H1 (cell line): ENCODE measurements at regions not wholly inside any gene's neighbourhood (a gene's known extent, or its start where the extent isn't known, plus 50 kb on each side); places are given as distances from the start of the nearest gene placed in this dataset.

ENCODE experiments used
- ASH2L ChIP-seq: fragments of 200-600, 300-600 bp; sonication (generic); IDR thresholded peaks from one replicate; pipeline ENCODE4 v1.7.1; 2017; ENCODE audit warnings: low read length
- BACH1 ChIP-seq: IDR thresholded peaks from 2 replicates; pipeline ENCODE4 v1.6.1; 2012; ENCODE audit warnings: low read length, improper control_type of control experiment
- CBX8 ChIP-seq: fragments of 300-800, 300-1000 bp; sonication (generic); IDR thresholded peaks from 2 replicates; pipeline ENCODE4 v1.7.1; 2016; ENCODE audit warnings: low read depth, low read length, borderline replicate concordance
- CREB1 ChIP-seq: IDR thresholded peaks from 2 replicates; pipeline ENCODE4 v1.6.1; 2012; ENCODE audit warnings: inconsistent platforms
- CTCF ChIP-seq, 3 experiments: IDR thresholded peaks; 1 replicate in 2 of 3; 2 replicates in 1 of 3; pipeline versions ENCODE4 v1.5.1 to v1.6.1; 2011; ENCODE audit warnings: low read length in 3 of 3, mild to moderate bottlenecking in 3 of 3, inconsistent platforms in 2 of 3, low read depth in 1 of 3, moderate library complexity in 1 of 3; ENCODE audit not compliant: insufficient read depth in 1 of 3; ENCODE audit errors: control extremely low read depth in 1 of 3
- POLR2AphosphoS5 ChIP-seq: IDR thresholded peaks from 2 replicates; pipeline ENCODE4 v1.6.1; 2011; ENCODE audit warnings: low read depth, low read length
- POU5F1 ChIP-seq: IDR thresholded peaks from 2 replicates; pipeline ENCODE4 v1.6.1; 2011; ENCODE audit warnings: low read depth, mild to moderate bottlenecking, low read length, moderate library complexity
- RAD21 ChIP-seq, 2 experiments: IDR thresholded peaks in 1 of 2; conservative IDR thresholded peaks in 1 of 2; 2 replicates each; pipeline ENCODE4 v1.6.1; 2011; ENCODE audit warnings: low read depth in 2 of 2, low read length in 2 of 2, improper control_type of control experiment in 1 of 2, inconsistent platforms in 1 of 2, mild to moderate bottlenecking in 1 of 2, moderate library complexity in 1 of 2

GRCh38 chr5:91885291-91886265, 502.5 kb upstream of the ARRDC3 start (continued):
- TF ChIP-seq POU5F1 = no peak
- no peak for TF ChIP-seq CBX8
- TF ChIP-seq ASH2L = no peak
- TF ChIP-seq BACH1 = no peak
- no peak for TF ChIP-seq CTCF (IDR thresholded peaks at IDR 0.05; ENCODE audit: control extremely low read depth in 1 of 3, insufficient read depth in 1 of 3, low read depth in 1 of 3, low read length in 3 of 3)
- TF ChIP-seq RAD21 (IDR thresholded peaks at IDR 0.05 in 1 of 2, conservative IDR thresholded peaks at IDR 0.05 in 1 of 2; ENCODE audit: low read depth in 2 of 2, low read length in 2 of 2) = no peak
- TF ChIP-seq CREB1 = no peak
- no peak for TF ChIP-seq POLR2AphosphoS5
